B cell (primary cell): ENCODE measurements at regions not wholly inside any gene's neighbourhood (a gene's known extent, or its start where the extent isn't known, plus 50 kb on each side); places are given as distances from the start of the nearest gene placed in this dataset.

Experiments
- ATAC-seq: fragments of 200-7000 bp; cut with Tn5 transposase; one replicate; pipeline ENCODE4 v1.10.0; 2021; ENCODE audit warnings: low read depth, mild to moderate bottlenecking, moderate number of reproducible peaks, moderate library complexity
- CTCF ChIA-PET: fragments of 350-600 bp; sonication (Branson Sonifier 250); formaldehyde crosslinking; loops from one replicate; lab custom pipeline; 2021; ENCODE audit warnings: antibody characterized with exemption, inconsistent platforms; lab: Charles Lee
- POLR2A ChIA-PET: fragments of 350-600 bp; sonication (Branson Sonifier 250); formaldehyde crosslinking; loops from one replicate; lab custom pipeline; 2021; ENCODE audit warnings: antibody characterized with exemption; lab: Charles Lee
- DNase-seq: peaks from one replicate; pipeline ENCODE4 v3.0.0; 2013
- H2AFZ ChIP-seq: 2 replicates; pipeline ENCODE4 v1.6.1; 2012; ENCODE audit warnings: mild to moderate bottlenecking, low read depth, low read length; ENCODE audit not compliant: insufficient read depth, poor library complexity, severe bottlenecking
- H3K27ac ChIP-seq, 2 donors: 1 replicate in 1 of 2; 2 replicates in 1 of 2; pipeline ENCODE4 v1.5.1; 2012 to 2013; ENCODE audit warnings: low read length in 2 of 2, mild to moderate bottlenecking in 2 of 2, moderate library complexity in 1 of 2
- H3K27me3 ChIP-seq, 4 experiments: fragments of 200-600 bp in 1 of 4; sonication (generic) in 1 of 4; replicated peaks in 1 of 4; 1 replicate in 2 of 4; 2 replicates in 2 of 4; pipeline versions ENCODE4 v1.6.1 to v1.7.0; 2013 to 2016; ENCODE audit warnings: low read length in 3 of 4, mild to moderate bottlenecking in 2 of 4, mixed read lengths in 1 of 4, moderate library complexity in 1 of 4; ENCODE audit not compliant: insufficient read depth in 4 of 4, control insufficient read depth in 3 of 4; ENCODE audit errors: control extremely low read depth in 1 of 4
- H3K36me3 ChIP-seq, 2 experiments: replicated peaks in 1 of 2; 1 replicate in 1 of 2; 2 replicates in 1 of 2; pipeline versions ENCODE4 v1.6.1 to v1.7.1; 2013; ENCODE audit warnings: low read length in 1 of 2; ENCODE audit not compliant: insufficient read depth in 2 of 2, control insufficient read depth in 1 of 2; ENCODE audit errors: control extremely low read depth in 1 of 2, extremely low read depth in 1 of 2
- H3K4me1 ChIP-seq, 2 donors: fragments of 200-600 bp in 1 of 2; sonication (generic) in 1 of 2; 1 replicate in 1 of 2; 2 replicates in 1 of 2; pipeline versions ENCODE4 v1.5.1 to v1.6.1; 2013 to 2017; ENCODE audit warnings: low read length in 2 of 2; ENCODE audit not compliant: control insufficient read depth in 2 of 2, insufficient read depth in 2 of 2
- H3K4me2 ChIP-seq: replicated peaks from 2 replicates; pipeline ENCODE3; 2012; ENCODE audit warnings: mild to moderate bottlenecking, low read depth, low read length; ENCODE audit not compliant: poor library complexity, severe bottlenecking
- H3K4me3 ChIP-seq, 5 experiments: fragments of 200-600 bp in 1 of 5; sonication (generic) in 1 of 5; 1 replicate in 3 of 5; 2 replicates in 2 of 5; pipeline versions ENCODE4 v1.5.1 to v1.7.0; 2011 to 2016; ENCODE audit warnings: low read length in 4 of 5, mild to moderate bottlenecking in 4 of 5, low read depth in 2 of 5, control low read depth in 1 of 5, moderate library complexity in 1 of 5; ENCODE audit not compliant: insufficient read depth in 1 of 5; ENCODE audit errors: control extremely low read depth in 1 of 5, extremely low read depth in 1 of 5
- H3K79me2 ChIP-seq: fragments of 200-600 bp; sonication (generic); one replicate; pipeline ENCODE4 v1.6.0; 2016; ENCODE audit warnings: low read length; ENCODE audit not compliant: control insufficient read depth, insufficient read depth
- H3K9ac ChIP-seq: fragments of 200-600 bp; sonication (generic); 2 replicates; pipeline ENCODE4 v1.6.1; 2017; ENCODE audit warnings: mild to moderate bottlenecking, low read length, moderate library complexity
- H3K9me3 ChIP-seq, 3 donors: one replicate each; pipeline versions ENCODE4 v1.6.1 to v1.7.1; 2013; ENCODE audit warnings: low read length in 2 of 3; ENCODE audit not compliant: control insufficient read depth in 2 of 3, insufficient read depth in 1 of 3; ENCODE audit errors: control extremely low read depth in 1 of 3
- H4K20me1 ChIP-seq: 2 replicates; pipeline ENCODE4 v1.6.0; 2012; ENCODE audit warnings: mild to moderate bottlenecking, low read length; ENCODE audit not compliant: insufficient read depth, control insufficient read depth, poor library complexity, severe bottlenecking
- H3K27ac Mint-ChIP-seq: one replicate; pipeline ENCODE4 v1.8.0; 2021; ENCODE audit warnings: mixed read lengths
- H3K27me3 Mint-ChIP-seq: one replicate; pipeline ENCODE4 v1.8.0; 2021; ENCODE audit warnings: mixed read lengths
- H3K4me1 Mint-ChIP-seq: one replicate; pipeline ENCODE4 v1.8.0; 2021; ENCODE audit warnings: mixed read lengths
- H3K4me3 Mint-ChIP-seq: one replicate; pipeline ENCODE4 v1.8.0; 2021; ENCODE audit warnings: mixed read lengths
- H3K9me3 Mint-ChIP-seq: one replicate; pipeline ENCODE4 v1.8.0; 2022; ENCODE audit warnings: mixed read lengths; ENCODE audit not compliant: insufficient read depth
- CTCF ChIP-seq: fragments of 200-600 bp; IDR thresholded peaks from one replicate; pipeline ENCODE4 v1.8.0; 2022; ENCODE audit warnings: antibody characterized with exemption, mild to moderate bottlenecking
- EZH2 ChIP-seq: IDR thresholded peaks from 2 replicates; pipeline ENCODE4 v1.6.1; 2012; ENCODE audit warnings: borderline replicate concordance, low read depth, mild to moderate bottlenecking, moderate library complexity, low read length; ENCODE audit not compliant: insufficient read depth, poor library complexity, severe bottlenecking
- WGBS: methylation state at CpG from one replicate; pipeline ENCODE4 v1.1.5; 2013; ENCODE audit warnings: missing lambda C conversion rate; ENCODE audit not compliant: insufficient coverage; 5-methylcytosine and 5-hydroxymethylcytosine counted together
- intact Hi-C: fragments of 100-400 bp; cut with micrococcal nuclease; formaldehyde crosslinking; loops from one replicate; pipeline ENCODE4 v1.10.0; 2022

- H3K9me3 ChIP-seq, result no peaks in the 10 kb centered on the region
- H3K36me3 ChIP-seq, result no peaks in the 10 kb centered on the region
- 80% methylated on average over 1 of the region's 1 CpG for WGBS
- POLR2A ChIA-PET, result no interaction called here
- no peaks in the 10 kb centered on the region for H4K20me1 ChIP-seq
- no peaks in the 10 kb centered on the region for H3K27me3 ChIP-seq
- no peaks in the 10 kb centered on the region for H3K4me1 ChIP-seq
- intact Hi-C loops, result no loop called here
- Mint-ChIP-seq H3K27ac (no peak overlapping the region), H3K4me3 (no peak overlapping the region), H3K27me3 (peaks cover 3% of the 10 kb centered on the region), H3K9me3 (no peaks in the 10 kb centered on the region), H3K4me1 (no peaks in the 10 kb centered on the region)
- H3K27ac ChIP-seq, result no peak overlapping the region
- H3K4me2 ChIP-seq, result no peak overlapping the region
- H2AFZ ChIP-seq, result no peak overlapping the region
- TF ChIP-seq CTCF (no peak), EZH2 (no peak)
- ATAC-seq (no peak), DNase-seq (no peak)
- H3K79me2 ChIP-seq, result no peaks in the 10 kb centered on the region
- H3K4me3 ChIP-seq, result no peak overlapping the region
- H3K9ac ChIP-seq, result no peak overlapping the region
- CTCF ChIA-PET, result no interaction called here
Measured at GRCh38 chr1:218971156-218971555, 202.5 kb upstream of the LYPLAL1 start.

DNA sequence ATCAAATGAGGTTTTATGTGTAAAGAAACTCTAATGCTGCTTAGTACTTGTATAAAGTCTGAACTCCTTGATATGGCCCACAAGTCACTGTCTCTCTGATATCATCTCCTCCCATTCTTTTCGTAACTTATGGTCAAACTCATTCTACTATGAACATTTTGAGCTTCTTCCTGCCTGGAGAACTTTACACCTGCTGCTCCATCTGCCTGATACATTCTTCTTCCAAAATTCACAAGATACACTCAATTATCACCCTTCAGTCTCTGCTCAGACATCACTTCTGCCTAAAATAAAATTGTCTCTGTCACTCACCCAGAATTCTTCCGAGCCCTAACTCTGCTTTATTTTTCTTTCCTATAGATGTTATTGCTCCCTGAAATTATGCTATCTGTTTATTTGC is 192.8 kb upstream of the LYPLAL1 start:
- Histone ChIP-seq H3K9ac (no peak overlapping the region), H3K9me3 (peaks cover 0 to 6% (median 0%) of the 10 kb centered on the region in 3 donors), H3K4me1 (no peaks in the 10 kb centered on the region), H2AFZ (no peak overlapping the region), H3K27ac (no peak overlapping the region), H3K79me2 (no peaks in the 10 kb centered on the region), H4K20me1 (no peaks in the 10 kb centered on the region), H3K36me3 (no peaks in the 10 kb centered on the region), H3K27me3 (no peaks in the 10 kb centered on the region), H3K4me2 (no peak overlapping the region), H3K4me3 (no peak overlapping the region)
- no peak for ATAC-seq
- Mint-ChIP-seq H3K4me3 (no peak overlapping the region), H3K27me3 (no peaks in the 10 kb centered on the region), H3K9me3 (no peaks in the 10 kb centered on the region), H3K27ac (no peak overlapping the region), H3K4me1 (no peaks in the 10 kb centered on the region)
- TF ChIP-seq CTCF (no peak), EZH2 (no peak)
- DNase-seq, result no peak
- CTCF ChIA-PET, result no interaction called here
- POLR2A ChIA-PET, result no interaction called here
- intact Hi-C loops, result no loop called here
- WGBS, result 100% methylated on average over 1 of the region's 2 CpGs
